Upper lobe of left lung (tissue), 4 donors: ENCODE measurements at regions not wholly inside any gene's neighbourhood (a gene's known extent, or its start where the extent isn't known, plus 50 kb on each side); places are given as distances from the start of the nearest gene placed in this dataset.

Source experiments
- POLR2A ChIP-seq, 4 donors: fragments of 450-650 bp; IDR thresholded peaks; one replicate each; pipeline ENCODE4 v1.5.1; 2016 to 2017; ENCODE audit warnings: antibody characterized with exemption in 4 of 4, mild to moderate bottlenecking in 2 of 4
- TF ChIP-seq, protein P1 (sequence below), 6 experiments: fragments of 450-650 bp in 4 of 6; fragments of 200-600 bp in 2 of 6; sonication (generic) in 2 of 6; IDR thresholded peaks; one replicate each; pipeline ENCODE4 v1.5.1; 2016 to 2019; ENCODE audit warnings: antibody characterized with exemption in 6 of 6

GRCh38 chrX:128623361-128623760 lies 571.2 kb upstream of the ACTRT1 start:
- TF ChIP-seq, protein P1, sequence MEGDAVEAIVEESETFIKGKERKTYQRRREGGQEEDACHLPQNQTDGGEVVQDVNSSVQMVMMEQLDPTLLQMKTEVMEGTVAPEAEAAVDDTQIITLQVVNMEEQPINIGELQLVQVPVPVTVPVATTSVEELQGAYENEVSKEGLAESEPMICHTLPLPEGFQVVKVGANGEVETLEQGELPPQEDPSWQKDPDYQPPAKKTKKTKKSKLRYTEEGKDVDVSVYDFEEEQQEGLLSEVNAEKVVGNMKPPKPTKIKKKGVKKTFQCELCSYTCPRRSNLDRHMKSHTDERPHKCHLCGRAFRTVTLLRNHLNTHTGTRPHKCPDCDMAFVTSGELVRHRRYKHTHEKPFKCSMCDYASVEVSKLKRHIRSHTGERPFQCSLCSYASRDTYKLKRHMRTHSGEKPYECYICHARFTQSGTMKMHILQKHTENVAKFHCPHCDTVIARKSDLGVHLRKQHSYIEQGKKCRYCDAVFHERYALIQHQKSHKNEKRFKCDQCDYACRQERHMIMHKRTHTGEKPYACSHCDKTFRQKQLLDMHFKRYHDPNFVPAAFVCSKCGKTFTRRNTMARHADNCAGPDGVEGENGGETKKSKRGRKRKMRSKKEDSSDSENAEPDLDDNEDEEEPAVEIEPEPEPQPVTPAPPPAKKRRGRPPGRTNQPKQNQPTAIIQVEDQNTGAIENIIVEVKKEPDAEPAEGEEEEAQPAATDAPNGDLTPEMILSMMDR (IDR thresholded peaks at IDR 0.05) = no peak
- no peak for TF ChIP-seq POLR2A (IDR thresholded peaks at IDR 0.05)
